IPS-18a (cell line): ENCODE measurements at regions not wholly inside any gene's neighbourhood (a gene's known extent, or its start where the extent isn't known, plus 50 kb on each side); places are given as distances from the start of the nearest gene placed in this dataset.

Experiments
- H3K27ac ChIP-seq: one replicate; pipeline ENCODE4 v1.5.1; 2013; ENCODE audit warnings: low read length
- H3K27me3 ChIP-seq: one replicate; pipeline ENCODE4 v1.6.1; 2013; ENCODE audit warnings: mild to moderate bottlenecking, low read length; ENCODE audit not compliant: control insufficient read depth, insufficient read depth
- H3K36me3 ChIP-seq: one replicate; pipeline ENCODE4 v1.6.1; 2013; ENCODE audit warnings: low read depth, low read length; ENCODE audit not compliant: control insufficient read depth
- H3K4me1 ChIP-seq: one replicate; pipeline ENCODE4 v1.6.1; 2013; ENCODE audit warnings: low read depth, low read length; ENCODE audit not compliant: control insufficient read depth
- H3K4me3 ChIP-seq: one replicate; pipeline ENCODE4 v1.5.1; 2013; ENCODE audit warnings: low read length
- H3K9ac ChIP-seq: one replicate; pipeline ENCODE4 v1.6.1; 2013; ENCODE audit warnings: mild to moderate bottlenecking, low read length, moderate library complexity
- H3K9me3 ChIP-seq: one replicate; pipeline ENCODE4 v1.6.1; 2013; ENCODE audit warnings: low read depth, low read length; ENCODE audit not compliant: control insufficient read depth

DNA sequence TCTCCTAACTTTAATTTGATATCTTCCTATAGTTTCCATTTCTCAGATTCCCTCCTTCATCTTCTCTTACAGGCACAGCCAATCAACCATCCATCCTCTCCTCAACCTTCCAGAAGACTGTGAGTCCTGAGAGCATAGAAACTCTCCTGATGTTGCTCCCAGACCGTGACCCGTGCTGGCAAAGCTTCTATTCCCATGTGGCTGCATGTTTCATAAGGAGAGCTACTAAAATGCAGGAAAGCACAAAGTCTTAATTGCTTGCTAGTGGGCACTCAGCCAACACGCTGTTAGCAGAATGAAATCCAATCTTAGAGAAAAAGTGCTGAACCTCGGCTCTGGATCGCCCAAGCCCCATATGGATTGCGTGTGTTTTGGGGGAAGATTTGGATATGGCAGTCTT, 1244.7 kb upstream of the ZEB2 start:
- no peaks in the 10 kb centered on the region for H3K36me3 ChIP-seq
- no peaks in the 10 kb centered on the region for H3K9me3 ChIP-seq
- no peak overlapping the region for H3K4me3 ChIP-seq
- no peak overlapping the region for H3K9ac ChIP-seq
- H3K27ac ChIP-seq = no peak overlapping the region
- peaks cover 10% of the 10 kb centered on the region for H3K4me1 ChIP-seq
- H3K27me3 ChIP-seq = no peaks in the 10 kb centered on the region

DNA sequence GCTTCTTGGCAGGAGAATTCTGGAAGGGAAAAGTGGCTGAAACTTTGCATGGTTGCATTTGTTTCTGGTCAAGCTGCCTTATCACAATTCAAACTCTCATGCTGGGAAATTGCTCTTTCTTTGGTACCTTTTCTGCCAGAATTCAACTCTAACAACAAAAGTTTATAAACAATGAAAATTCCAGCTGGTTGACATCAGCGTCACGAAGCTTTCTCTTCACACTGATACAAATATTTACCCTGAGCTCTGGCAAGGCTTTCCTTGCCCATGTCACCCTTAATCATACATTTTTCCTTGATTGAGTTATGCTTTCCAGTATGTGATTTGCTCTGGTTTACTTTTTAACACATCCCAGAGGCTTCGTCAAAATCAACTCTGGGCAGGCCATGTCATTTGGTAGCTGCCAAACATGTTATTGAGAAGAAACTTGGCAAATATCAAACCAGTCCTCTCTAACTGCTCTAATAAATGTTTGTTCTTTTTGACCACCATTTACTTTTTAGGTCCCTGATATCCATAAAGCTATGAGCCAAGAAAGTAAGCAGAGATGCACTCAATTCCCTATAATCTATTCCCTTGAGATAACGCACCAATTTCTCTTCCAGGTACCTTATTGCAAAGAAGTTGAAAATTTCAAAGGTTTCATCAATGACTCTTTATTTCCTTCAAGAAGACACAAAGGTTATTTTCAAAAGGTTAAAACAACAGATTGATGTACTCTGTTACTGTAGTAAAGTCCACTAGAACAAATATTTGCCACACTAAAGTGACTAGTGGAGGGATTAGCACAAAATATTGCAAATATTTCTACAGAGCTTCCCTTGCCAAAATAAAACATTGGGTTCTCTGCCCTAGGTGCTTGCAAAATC, 1241.1 kb upstream of the ZEB2 start:
- Histone ChIP-seq H3K9ac (no peak overlapping the region), H3K36me3 (no peaks in the 10 kb centered on the region), H3K27ac (no peak overlapping the region), H3K9me3 (no peaks in the 10 kb centered on the region), H3K4me1 (peaks cover 11% of the 10 kb centered on the region), H3K27me3 (no peaks in the 10 kb centered on the region), H3K4me3 (no peak overlapping the region)

DNA sequence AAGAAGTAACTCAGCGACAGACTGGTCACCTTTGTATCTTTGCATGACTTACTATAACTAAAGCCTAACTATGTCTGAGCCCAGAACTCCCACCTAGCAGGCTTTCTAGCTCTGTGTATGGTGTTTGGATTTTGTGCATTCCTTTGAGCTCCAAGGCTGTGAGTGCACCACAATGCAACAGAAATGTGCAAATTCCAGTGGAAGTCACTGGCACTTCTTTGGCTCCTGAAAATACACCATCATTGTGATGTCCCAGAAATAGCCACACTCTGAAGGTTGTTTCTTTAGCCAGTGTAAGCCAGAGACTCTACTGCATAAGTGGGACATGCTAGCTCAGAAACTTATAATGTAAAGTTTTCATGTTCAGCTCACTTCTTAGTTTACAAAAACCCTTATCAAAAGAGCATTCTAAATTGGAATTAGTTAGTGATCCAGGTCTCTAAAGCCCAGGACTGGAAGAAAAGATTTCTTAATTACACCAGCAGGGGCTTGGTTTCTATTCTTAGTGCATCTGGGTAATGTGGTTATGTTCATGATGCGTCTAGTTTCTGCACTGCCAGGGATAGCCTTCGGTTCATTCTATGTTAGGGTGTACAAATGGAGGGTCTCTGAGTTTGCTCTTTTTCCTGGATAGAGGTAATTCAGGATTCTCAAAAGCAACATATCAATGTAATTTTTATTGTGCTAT, 1239.5 kb upstream of the ZEB2 start:
- Histone ChIP-seq H3K27ac (no peak overlapping the region), H3K9ac (no peak overlapping the region), H3K4me1 (peaks cover 11% of the 10 kb centered on the region), H3K27me3 (no peaks in the 10 kb centered on the region), H3K4me3 (no peak overlapping the region), H3K9me3 (no peaks in the 10 kb centered on the region), H3K36me3 (no peaks in the 10 kb centered on the region)

DNA sequence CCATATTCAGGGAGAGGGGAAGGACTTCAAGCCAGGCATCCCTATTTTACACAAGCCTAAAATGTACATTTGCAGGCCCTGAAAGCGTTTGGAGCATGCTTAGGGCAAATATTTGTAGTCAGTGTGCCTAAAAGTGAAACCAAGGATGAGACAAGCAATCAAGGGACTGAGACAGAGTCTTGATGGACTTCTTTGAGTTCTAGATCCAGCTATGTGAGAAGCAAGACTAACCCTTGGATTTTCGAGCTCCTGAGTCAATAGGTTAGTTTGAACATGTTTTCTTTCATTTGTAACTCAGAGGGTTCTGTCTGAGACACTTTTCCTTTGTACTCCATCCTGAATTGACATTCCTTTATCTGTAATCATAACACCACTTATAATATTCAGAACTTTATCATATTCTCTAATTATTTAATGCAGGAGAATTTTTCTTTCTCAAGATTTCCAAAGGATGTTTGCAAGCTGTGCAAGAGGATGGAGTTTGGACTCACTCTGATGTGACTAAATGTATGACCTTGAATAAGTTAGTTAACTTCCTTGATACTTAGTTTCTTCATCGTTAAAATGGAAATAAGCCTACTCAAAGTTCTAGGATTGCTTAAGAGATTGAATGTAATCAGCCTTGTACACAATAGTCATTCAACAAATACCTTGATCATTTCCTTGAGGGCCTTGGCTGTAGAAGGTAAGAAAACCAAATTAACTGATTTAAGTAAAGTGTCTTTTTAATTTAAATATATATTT, 1237.8 kb upstream of the ZEB2 start:
- no peaks in the 10 kb centered on the region for H3K27me3 ChIP-seq
- H3K4me1 ChIP-seq = peaks cover 15% of the 10 kb centered on the region
- no peak overlapping the region for H3K4me3 ChIP-seq
- no peak overlapping the region for H3K27ac ChIP-seq
- no peak overlapping the region for H3K9ac ChIP-seq
- no peaks in the 10 kb centered on the region for H3K9me3 ChIP-seq
- H3K36me3 ChIP-seq = no peaks in the 10 kb centered on the region

DNA sequence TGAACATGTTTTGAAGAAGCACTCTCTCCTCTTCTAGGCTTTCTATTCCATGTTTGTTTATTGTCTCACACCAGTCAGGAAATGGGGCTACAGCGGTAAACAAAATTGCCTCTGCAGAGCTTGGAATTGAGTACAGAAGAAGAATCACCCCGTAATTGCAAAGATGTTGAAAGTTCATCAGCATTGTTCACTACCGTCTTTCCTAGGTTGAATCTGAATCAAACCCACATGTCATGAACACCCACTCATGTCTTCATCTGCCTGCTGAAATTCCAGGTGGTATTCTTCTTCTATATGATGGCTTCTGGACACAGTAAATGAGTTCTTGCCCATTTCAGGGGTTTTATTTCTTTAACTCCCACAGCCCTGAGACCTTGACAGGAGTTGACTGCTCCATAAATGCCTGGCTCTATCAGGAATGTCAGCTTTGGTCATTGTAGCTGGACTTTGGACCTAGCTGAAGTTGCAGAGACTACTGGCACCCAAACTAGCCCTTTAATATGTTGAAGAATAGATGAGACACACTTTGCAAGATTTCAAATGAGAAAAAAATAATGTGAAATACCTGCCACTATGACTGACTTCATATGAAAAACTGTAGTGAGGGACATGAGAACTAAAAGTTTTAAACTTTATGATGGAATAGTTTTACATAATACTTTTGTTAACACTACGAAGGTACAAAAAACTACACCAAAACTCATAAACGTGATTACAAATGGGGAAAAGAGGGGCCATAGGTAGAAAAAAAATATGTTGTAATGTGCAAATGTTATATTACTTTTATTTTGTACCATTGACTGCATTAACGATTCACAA, 1235.3 kb upstream of the ZEB2 start:
- no peaks in the 10 kb centered on the region for H3K9me3 ChIP-seq
- no peak overlapping the region for H3K9ac ChIP-seq

DNA sequence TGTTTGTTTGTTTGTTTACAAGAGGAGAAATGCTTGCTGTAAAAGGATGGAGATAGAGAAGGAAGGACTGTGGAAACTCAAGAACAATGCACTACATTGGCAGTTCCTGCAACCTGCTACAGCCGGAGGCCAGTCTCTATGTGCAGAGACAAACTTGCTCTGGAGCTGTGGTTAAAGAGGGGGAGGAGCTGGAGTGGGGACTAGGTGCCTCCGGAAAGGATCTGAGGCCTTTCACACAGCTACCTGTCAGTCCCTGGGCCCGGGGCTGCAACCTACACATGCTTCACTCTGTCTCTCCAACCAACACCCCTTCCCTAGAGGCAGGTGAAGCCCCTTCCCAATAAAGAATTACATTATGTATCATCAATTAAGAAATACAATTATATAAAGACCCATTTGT, 1234.0 kb upstream of the ZEB2 start:
- Histone ChIP-seq H3K9me3 (no peaks in the 10 kb centered on the region), H3K4me3 (no peak overlapping the region), H3K4me1 (peaks cover 10% of the 10 kb centered on the region), H3K36me3 (no peaks in the 10 kb centered on the region), H3K27me3 (no peaks in the 10 kb centered on the region), H3K27ac (no peak overlapping the region), H3K9ac (no peak overlapping the region)

More for the DNA sequence above, 1235.3 kb upstream of the ZEB2 start:
- H3K4me3 ChIP-seq = no peak overlapping the region
- no peaks in the 10 kb centered on the region for H3K36me3 ChIP-seq
- peaks cover 16% of the 10 kb centered on the region for H3K4me1 ChIP-seq
- H3K27ac ChIP-seq = no peak overlapping the region
- H3K27me3 ChIP-seq = no peaks in the 10 kb centered on the region

DNA sequence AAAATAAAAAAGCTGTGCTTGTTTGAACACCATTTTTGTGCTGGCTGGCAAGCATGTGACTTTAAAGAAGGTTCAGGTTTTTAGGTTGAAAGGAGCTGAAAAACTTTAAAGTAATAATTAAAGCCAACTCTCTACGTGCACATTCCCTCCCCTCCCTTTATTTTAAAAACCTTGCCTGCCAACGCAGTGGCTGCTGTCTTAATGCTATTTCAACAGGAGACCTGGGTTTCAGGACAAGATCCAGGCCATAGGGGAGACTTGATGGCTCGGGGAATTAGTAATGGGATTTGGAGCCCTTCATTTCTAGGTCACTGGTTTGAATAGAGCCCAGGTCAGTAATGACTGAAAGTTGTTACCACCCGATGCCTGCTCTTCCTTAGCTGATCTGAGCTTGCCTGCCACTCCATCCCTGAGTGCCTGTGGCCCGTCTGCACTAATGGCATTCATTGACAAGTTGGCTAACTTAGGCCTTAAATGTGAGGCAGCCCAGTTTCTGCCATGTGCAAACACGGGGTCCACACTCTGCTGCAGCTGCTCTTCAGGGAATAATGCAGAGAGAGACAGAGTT, 1233.2 kb upstream of the ZEB2 start:
- Histone ChIP-seq H3K4me1 (peaks cover 10% of the 10 kb centered on the region), H3K4me3 (no peak overlapping the region), H3K27ac (no peak overlapping the region), H3K9me3 (no peaks in the 10 kb centered on the region), H3K9ac (no peak overlapping the region), H3K27me3 (no peaks in the 10 kb centered on the region), H3K36me3 (no peaks in the 10 kb centered on the region)

DNA sequence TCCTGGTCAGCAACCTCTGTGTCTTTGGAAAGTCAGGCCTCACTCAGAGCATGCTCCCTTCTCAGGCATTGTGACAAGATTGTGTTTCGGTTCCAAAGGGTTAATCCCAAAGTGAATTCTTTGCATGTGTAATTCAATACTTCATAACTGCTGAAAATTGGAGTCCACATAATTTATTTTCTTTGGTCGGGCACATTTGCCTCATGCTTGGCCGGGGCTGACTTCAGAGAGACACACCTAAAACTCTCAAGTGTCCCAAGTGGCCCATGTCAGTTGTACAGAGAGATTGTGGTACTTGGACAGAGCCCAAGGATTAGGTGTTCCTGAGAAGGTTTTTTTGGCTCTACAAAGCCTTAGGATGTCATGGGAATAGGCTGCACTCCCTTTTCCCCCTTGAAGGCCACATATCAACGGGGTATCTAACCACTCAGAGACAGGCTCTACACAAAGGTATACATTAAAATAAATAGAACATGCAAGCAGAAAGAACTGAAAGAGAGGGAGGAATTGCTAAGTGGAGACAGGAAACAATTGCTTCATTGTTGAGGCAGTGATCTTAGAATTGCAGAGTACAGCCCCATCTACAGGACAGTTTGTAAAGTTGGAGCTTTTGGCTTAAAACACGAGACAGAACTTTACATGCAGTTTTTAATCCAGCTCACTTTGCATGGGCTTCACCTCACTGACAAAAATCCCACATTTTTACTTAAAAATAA, 1232.3 kb upstream of the ZEB2 start:
- H3K27ac ChIP-seq = no peak overlapping the region
- H3K9ac ChIP-seq = no peak overlapping the region
- H3K4me1 ChIP-seq = peaks cover 10% of the 10 kb centered on the region
- no peaks in the 10 kb centered on the region for H3K36me3 ChIP-seq
- H3K9me3 ChIP-seq = no peaks in the 10 kb centered on the region
- H3K27me3 ChIP-seq = no peaks in the 10 kb centered on the region
- no peak overlapping the region for H3K4me3 ChIP-seq

DNA sequence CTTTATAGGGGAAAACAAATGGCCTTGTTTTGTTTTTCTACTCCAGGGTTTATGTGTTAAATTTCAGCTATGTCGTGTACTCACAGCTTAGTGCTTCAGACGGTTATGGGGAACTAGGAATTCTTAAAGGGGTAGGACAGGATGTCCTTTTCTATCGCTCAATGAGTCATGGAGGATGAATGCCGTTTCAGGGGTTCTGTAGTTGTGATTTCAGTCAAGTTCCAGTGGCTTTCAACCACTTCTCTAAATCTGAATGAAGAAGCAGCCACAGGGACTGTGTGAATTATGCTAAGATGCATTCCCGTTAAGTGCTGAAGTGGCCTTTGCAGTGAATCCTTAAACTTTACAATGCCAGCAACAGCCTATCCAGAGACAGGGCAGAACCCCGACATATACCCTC, 1231.7 kb upstream of the ZEB2 start:
- Histone ChIP-seq H3K27ac (no peak overlapping the region), H3K4me3 (no peak overlapping the region), H3K36me3 (no peaks in the 10 kb centered on the region), H3K9ac (no peak overlapping the region), H3K9me3 (no peaks in the 10 kb centered on the region), H3K4me1 (peaks cover 10% of the 10 kb centered on the region), H3K27me3 (no peaks in the 10 kb centered on the region)

DNA sequence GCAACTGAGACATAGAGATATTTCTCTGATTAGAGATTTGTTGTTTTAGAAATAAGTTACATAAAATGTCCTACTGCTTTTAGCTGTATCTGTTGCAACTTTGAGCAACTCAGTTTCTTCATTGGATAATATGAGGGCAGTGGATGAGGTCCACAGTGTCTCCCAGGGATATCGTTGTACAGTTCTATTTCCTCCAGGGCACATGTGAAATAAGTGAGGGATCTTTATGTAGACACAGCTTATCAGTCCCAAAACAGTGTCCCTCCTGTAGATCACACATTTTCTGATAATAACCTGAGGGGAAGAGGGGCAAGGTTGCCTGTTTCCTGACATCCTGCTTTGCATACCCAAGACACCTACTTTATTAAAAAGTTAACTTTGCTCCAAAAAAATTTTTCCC, 1231.2 kb upstream of the ZEB2 start:
- H3K9ac ChIP-seq = no peak overlapping the region
- peaks cover 10% of the 10 kb centered on the region for H3K4me1 ChIP-seq
- H3K9me3 ChIP-seq = no peaks in the 10 kb centered on the region
- H3K36me3 ChIP-seq = no peaks in the 10 kb centered on the region
- H3K4me3 ChIP-seq = no peak overlapping the region
- H3K27me3 ChIP-seq = no peaks in the 10 kb centered on the region
- H3K27ac ChIP-seq = no peak overlapping the region
